Endothelial cell (in vitro differentiated cells): ENCODE measurements at regions not wholly inside any gene's neighbourhood (a gene's known extent, or its start where the extent isn't known, plus 50 kb on each side); places are given as distances from the start of the nearest gene placed in this dataset.

Experiments used
- DNase-seq: peaks from one replicate; pipeline ENCODE4 v3.0.0; 2021; ENCODE audit warnings: low spot score
- H3K27ac Mint-ChIP-seq: one replicate; pipeline ENCODE4 v1.8.0; 2021; ENCODE audit warnings: mixed read lengths, inconsistent platforms; ENCODE audit not compliant: unreplicated experiment
- H3K27me3 Mint-ChIP-seq: one replicate; pipeline ENCODE4 v1.8.0; 2021; ENCODE audit warnings: mild to moderate bottlenecking, moderate library complexity, mixed read lengths, inconsistent platforms; ENCODE audit not compliant: unreplicated experiment
- H3K36me3 Mint-ChIP-seq: one replicate; pipeline ENCODE4 v1.8.0; 2021; ENCODE audit warnings: mild to moderate bottlenecking, low read depth, mixed read lengths, inconsistent platforms; ENCODE audit not compliant: unreplicated experiment
- H3K4me1 Mint-ChIP-seq: one replicate; pipeline ENCODE4 v1.8.0; 2021; ENCODE audit warnings: mild to moderate bottlenecking, mixed read lengths, inconsistent platforms; ENCODE audit not compliant: unreplicated experiment
- H3K4me3 Mint-ChIP-seq: one replicate; pipeline ENCODE4 v1.8.0; 2021; ENCODE audit warnings: mild to moderate bottlenecking, mixed read lengths, inconsistent platforms; ENCODE audit not compliant: unreplicated experiment
- H3K9me3 Mint-ChIP-seq: one replicate; pipeline ENCODE4 v1.8.0; 2021; ENCODE audit warnings: mixed read lengths, inconsistent platforms; ENCODE audit not compliant: unreplicated experiment
- TF ChIP-seq, protein P1 (sequence below): fragments of 200-600 bp; sonication (generic); IDR thresholded peaks from one replicate; pipeline ENCODE4 v1.5.0; 2021; ENCODE audit warnings: antibody characterized with exemption; ENCODE audit not compliant: unreplicated experiment

DNA sequence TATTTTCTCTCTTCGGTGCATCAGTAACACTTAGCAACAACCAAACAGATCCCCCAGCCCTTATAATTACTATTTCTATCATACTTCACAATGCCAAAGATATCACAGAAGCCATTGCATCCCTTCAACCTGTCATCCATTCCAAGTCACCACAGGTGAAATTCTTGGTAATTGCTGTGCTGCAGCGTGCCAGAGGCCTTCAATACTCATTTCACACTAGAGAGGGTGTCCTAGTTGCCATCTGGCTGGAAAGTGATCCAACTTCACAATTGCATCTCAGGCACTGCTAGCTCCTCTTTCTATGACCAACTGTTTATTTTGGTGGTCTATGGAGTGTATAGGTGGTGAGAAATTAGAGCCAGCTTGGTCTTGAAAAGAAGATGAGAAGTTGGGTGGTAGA is 131.2 kb downstream of the NUP35 start:
- no peaks in the 10 kb centered on the region for H3K9me3 Mint-ChIP-seq
- peaks cover 1% of the 10 kb centered on the region for H3K27me3 Mint-ChIP-seq
- peaks cover 4% of the 10 kb centered on the region for H3K4me1 Mint-ChIP-seq
- H3K4me3 Mint-ChIP-seq = no peak overlapping the region
- DNase-seq = no peak
- no peak overlapping the region for H3K27ac Mint-ChIP-seq
- peaks cover 3% of the 10 kb centered on the region for H3K36me3 Mint-ChIP-seq
- TF ChIP-seq, protein P1, sequence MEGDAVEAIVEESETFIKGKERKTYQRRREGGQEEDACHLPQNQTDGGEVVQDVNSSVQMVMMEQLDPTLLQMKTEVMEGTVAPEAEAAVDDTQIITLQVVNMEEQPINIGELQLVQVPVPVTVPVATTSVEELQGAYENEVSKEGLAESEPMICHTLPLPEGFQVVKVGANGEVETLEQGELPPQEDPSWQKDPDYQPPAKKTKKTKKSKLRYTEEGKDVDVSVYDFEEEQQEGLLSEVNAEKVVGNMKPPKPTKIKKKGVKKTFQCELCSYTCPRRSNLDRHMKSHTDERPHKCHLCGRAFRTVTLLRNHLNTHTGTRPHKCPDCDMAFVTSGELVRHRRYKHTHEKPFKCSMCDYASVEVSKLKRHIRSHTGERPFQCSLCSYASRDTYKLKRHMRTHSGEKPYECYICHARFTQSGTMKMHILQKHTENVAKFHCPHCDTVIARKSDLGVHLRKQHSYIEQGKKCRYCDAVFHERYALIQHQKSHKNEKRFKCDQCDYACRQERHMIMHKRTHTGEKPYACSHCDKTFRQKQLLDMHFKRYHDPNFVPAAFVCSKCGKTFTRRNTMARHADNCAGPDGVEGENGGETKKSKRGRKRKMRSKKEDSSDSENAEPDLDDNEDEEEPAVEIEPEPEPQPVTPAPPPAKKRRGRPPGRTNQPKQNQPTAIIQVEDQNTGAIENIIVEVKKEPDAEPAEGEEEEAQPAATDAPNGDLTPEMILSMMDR = no peak

DNA sequence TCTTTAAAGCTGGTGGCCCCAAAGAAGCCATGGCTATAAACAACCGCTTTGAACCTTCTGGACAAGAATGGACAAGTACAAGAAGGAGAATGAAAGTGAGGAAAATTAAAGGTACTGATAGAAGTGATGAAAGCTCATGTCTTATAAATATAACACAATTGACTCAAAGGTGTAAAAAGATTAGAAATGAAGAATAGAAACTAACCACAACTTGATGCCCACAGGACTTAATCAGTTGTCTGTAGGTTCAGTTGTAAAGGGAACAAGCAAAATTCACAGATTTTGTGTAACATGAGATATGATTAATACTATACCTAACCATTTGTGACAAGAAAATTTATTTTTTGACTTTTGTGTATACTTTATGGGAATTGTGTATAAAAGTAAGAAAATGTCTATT is 135.7 kb downstream of the NUP35 start:
- H3K36me3 Mint-ChIP-seq = peaks cover 3% of the 10 kb centered on the region
- no peaks in the 10 kb centered on the region for H3K9me3 Mint-ChIP-seq
- H3K4me1 Mint-ChIP-seq = no peaks in the 10 kb centered on the region
- H3K27ac Mint-ChIP-seq = no peak overlapping the region
- H3K4me3 Mint-ChIP-seq = no peak overlapping the region
- DNase-seq = no peak
- peaks cover 4% of the 10 kb centered on the region for H3K27me3 Mint-ChIP-seq
- TF ChIP-seq, protein P1 = no peak

DNA sequence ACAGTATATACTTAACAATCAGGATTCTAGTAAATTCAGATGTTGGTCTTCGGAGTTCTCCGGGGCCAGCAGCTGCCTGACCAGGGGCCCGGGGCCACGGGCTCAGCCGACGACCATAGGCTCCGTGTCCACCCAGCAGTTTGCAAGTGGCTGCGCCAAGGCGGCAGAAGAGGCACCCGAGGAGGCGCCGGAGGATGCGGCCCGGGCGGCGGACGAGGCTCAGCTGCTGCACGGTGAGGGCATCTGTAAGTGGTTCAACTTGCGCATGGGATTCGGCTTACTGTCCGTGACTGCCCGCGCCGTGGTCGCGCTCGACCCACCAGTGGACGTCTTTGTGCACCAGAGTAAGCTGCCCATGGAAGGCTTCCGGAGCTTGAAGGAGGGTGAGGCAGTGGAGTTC is 136.3 kb downstream of the NUP35 start:
- H3K36me3 Mint-ChIP-seq = peaks cover 3% of the 10 kb centered on the region
- H3K4me3 Mint-ChIP-seq = no peak overlapping the region
- H3K27me3 Mint-ChIP-seq = peaks cover 4% of the 10 kb centered on the region
- TF ChIP-seq, protein P1 = no peak
- no peak for DNase-seq
- H3K9me3 Mint-ChIP-seq = no peaks in the 10 kb centered on the region
- no peak overlapping the region for H3K27ac Mint-ChIP-seq
- H3K4me1 Mint-ChIP-seq = no peaks in the 10 kb centered on the region

DNA sequence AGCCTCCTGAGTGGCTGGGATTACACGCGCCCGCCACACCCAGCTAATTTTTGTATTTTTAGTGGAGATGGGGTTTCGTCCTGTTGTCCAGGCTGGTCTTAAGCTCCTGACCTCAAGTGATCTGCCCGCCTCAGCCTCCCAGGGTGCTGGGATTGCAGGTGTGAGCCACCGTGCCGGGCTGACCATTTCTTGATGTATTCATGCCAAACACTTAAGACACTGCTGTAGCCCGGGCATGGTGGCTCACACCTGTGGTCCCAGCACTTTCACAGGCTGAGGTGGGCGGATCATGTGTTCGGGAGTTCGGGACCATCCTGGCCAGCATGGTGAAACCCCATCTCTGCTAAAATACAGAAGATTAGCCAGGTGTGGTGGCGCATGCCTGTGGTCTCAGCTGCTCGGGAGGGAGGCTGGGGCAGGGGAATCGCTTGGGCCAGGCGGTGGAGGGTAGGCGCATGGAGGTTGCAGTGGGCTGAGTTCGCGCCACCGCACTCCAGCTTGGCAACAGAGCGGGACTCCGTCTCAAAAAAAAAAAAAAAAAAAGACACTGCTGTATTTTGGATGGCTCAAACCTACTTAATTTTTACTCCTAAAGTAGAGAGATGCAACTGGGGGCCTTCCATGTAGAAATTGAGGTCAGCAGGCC is 140.8 kb downstream of the NUP35 start:
- no peak overlapping the region for H3K4me3 Mint-ChIP-seq
- peaks cover 3% of the 10 kb centered on the region for H3K36me3 Mint-ChIP-seq
- no peaks in the 10 kb centered on the region for H3K9me3 Mint-ChIP-seq

More for the DNA sequence above, 140.8 kb downstream of the NUP35 start:
- no peak overlapping the region for H3K27ac Mint-ChIP-seq
- H3K4me1 Mint-ChIP-seq = no peaks in the 10 kb centered on the region
- H3K27me3 Mint-ChIP-seq = peaks cover 4% of the 10 kb centered on the region
- TF ChIP-seq, protein P1 = no peak
- DNase-seq = no peak
